ENCODE measurements at regions not wholly inside any gene's neighbourhood (a gene's known extent, or its start where the extent isn't known, plus 50 kb on each side); places are given as distances from the start of the nearest gene placed in this dataset.

- DNase-seq (ENCODE audit: low read depth in 2 of 3, low spot score in 2 of 3) = no peak
These were observed 144.5 kb upstream of the MCHR2 start for GRCh38 chr6:100138346-100139022.

DNA sequence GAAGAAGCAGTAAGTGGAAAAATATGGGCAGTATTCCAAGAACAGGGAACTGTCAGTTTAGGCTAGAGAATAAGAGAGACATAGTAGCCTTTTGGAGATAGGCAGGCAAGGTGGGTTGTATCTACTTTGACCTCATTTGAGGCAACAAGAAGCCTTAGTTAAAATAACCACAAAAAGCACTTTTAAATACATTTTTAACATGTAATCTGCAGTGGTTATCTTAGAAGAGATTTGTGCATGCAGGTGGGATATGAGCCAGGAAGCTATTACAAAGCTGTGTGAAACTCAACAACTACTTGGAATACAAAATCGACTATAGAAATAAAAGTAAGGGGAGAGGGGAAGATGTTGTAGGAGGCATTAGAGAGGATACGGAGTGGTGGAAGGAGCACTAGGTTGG lies 143.7 kb upstream of the MCHR2 start:
- DNase-seq (ENCODE audit: low read depth in 2 of 3, low spot score in 2 of 3) = no peak

- DNase-seq (ENCODE audit: low read depth in 2 of 3, low spot score in 2 of 3) = no peak
These were observed 142.6 kb upstream of the MCHR2 start for GRCh38 chr6:100136590-100136989.

DNA sequence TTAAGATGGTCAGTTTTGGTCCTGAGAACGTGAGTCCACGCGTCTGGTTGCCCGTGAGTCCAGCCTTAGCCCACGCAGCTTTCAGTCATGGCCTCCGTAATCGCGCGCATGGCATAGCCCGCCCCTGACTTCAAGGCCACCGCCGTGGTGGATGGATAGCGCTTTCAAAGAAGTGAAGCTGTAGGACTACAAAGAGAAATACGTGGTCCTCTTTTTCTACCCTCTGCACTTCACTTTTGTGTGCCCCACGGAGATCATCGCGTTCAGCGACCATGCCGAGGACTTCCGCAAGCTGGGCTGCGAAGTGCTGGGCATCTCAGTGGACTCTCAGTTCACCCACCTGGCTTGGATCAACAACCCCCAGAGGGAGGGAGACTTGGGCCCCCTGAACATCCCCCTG lies 142.0 kb upstream of the MCHR2 start:
- DNase-seq (ENCODE audit: low read depth in 2 of 3, low spot score in 2 of 3) = no peak

DNA sequence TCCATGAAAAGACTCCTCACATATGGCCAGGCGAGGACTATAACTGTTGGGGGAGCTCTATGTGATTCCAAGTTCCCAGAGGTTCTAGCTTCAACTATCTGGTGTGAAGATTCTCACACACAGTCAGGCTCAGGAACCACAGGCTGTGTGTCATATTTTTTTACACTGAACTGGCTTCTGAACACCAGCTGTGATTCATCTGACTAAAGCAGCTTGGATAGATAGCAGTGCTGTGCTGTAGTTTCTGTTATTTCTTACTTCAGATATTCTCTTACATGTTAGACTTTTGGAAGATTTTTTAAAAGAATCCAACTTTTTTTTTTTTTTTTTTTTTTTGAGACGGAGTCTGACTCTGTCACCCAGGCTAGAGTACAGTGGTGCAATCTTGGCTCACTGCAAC lies 140.7 kb upstream of the MCHR2 start:
- no peak for DNase-seq (ENCODE audit: low read depth in 2 of 3, low spot score in 2 of 3)

DNA sequence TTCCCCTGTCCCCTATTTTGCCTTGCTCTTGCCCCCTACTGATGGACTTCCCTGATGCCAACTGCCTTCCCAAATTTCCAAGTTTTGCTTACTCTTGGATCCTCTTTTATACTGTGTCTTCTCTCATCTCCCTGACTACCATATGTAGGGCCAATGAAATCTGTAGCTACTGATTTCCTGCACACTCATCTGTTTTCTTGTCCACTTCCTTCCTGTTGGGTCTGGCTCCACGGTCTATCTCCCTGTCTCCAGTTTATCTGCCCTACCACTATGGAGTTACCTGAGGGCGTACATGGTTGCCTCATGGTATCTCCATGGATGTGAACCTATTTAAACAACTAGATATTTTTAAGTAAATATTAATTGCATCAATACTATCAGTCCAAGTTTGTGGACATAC lies 140.3 kb upstream of the MCHR2 start:
- no peak for DNase-seq (ENCODE audit: low read depth in 2 of 3, low spot score in 2 of 3)

GRCh38 chr6:100132005-100132404 lies 138.0 kb upstream of the MCHR2 start:
- no peak for DNase-seq (ENCODE audit: low read depth in 2 of 3, low spot score in 2 of 3)

GRCh38 chr6:100130630-100131029 lies 136.6 kb upstream of the MCHR2 start:
- no peak for DNase-seq (ENCODE audit: low read depth in 2 of 3, low spot score in 2 of 3)

DNA sequence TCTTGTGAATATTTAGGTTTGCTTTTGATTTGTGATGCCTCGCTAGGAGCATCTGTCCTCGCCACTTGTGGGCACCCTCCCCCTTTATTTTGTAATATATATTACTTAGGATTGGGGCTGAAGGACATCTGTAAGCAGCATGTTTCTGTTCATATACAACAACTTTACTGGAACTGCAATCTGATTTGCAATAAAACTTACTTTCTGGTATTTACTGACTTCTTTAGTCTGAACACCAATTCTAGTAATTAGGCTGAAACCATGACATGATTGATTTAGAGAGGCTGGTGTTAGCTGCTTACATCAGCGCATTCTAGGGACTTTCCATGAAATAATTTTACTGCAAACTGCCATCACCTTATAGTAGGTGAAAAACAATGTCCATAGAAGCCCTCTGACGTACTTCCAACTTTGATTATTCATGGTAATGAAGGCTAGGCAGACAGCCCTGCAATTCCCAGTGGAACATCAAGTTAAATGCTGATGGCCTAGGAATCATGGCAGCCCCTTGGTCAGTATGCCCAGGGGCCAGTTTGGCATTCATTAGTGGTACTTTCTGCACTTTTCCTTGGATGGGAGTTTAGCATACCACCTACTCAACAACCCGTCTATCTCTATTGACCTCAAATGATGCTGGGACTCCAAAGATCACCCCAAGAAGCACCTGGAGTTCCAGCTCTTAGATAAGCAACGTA lies 132.9 kb upstream of the MCHR2 start:
- DNase-seq (ENCODE audit: low read depth in 2 of 3, low spot score in 2 of 3) = no peak

DNA sequence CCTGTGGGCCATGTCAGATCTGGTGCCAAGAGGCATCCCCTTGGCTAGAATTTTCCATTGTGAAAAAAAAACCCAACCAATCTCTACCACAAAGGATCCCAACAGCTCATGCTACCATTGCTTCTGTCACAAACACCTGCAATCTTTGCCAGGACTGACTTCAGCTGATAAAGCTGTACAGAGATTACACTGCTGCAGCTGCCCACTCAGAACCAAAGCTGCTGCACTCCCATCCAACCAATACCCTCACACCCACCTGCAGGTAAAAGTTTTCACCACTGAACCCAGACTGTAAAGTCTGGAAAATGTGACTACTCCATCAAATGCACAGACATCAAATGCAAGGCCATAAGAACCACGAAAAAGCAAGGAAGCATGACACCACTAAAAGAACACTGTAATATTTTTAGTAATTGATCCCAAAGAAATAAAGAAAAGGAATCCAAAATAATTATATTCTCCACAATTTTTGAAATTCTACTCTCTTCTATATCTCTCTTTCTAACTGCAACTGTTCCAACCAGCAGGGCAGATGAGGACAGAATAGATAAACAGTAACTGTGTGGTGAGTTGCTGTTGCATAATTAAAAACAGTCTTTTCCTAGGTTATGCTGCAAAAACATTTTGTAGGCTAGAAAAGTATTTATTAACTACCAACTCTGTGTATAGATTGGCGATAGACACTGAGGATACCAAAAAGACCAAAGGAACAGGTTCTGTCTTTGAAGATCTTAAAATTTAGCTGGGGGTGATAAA lies 128.0 kb upstream of the MCHR2 start:
- DNase-seq (ENCODE audit: low read depth in 2 of 3, low spot score in 2 of 3) = no peak

DNA sequence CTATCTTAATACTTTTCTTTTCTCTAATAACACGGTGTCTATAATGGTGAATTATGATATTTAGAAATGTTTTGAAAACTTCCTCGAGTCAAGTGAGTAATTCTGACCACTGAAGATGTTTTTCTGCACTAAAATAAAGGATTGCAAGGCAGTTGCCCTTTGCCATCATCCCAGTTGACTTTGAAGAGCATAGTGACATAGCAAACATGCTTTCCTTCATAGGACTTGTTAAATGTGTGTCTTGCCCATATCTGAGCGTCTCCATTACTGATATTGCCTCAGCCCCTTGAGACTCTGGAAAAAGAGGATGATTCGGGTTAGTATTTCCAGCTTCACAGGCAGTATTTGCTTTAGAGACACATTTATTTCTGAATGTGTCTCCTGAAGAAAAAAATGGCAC lies 125.2 kb upstream of the MCHR2 start:
- no peak for DNase-seq (ENCODE audit: low read depth in 2 of 3, low spot score in 2 of 3)

GRCh38 chr6:100118301-100118700 lies 124.3 kb upstream of the MCHR2 start:
- no peak for DNase-seq (ENCODE audit: low read depth in 2 of 3, low spot score in 2 of 3)

GRCh38 chr6:100117680-100118079 lies 123.7 kb upstream of the MCHR2 start:
- DNase-seq (ENCODE audit: low read depth in 2 of 3, low spot score in 2 of 3) = no peak

DNA sequence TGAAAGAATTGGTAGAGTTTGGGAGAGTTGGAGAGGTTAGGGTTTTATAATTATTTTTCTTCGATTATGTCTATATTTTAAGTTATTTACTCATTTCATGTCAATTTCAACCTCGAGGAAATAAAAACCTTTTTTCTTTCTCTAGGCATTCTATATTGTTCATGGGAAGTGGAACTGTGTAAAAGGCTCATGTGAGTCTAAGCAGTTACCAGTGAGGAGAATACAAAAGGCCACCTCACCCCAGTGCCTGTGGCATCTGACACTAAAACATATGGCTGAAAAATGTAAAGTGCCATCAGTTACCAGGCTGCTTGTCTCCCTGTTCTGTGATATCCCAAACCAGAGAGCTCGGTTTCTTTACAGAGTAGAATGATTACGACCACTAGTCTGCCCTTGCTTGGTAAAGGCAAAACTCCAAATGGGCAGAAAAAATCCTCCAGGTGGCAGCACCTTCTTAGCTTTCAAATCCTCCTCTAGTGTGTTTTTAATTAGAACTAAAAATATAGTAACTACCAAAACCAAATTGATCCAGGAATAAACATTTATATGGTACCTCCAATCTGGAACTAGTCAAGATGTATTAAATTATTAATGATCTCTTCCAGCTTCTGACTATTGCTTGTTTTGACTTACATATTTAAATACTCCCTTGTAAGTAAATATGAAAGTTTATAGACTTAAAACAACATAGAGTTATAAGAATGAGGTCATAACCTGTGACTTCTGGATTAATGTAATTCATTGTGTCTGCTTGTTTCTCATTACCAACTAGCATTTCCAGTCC lies 122.6 kb upstream of the MCHR2 start:
- DNase-seq (ENCODE audit: low read depth in 2 of 3, low spot score in 2 of 3) = no peak

GRCh38 chr6:100115407-100116101 lies 121.5 kb upstream of the MCHR2 start:
- DNase-seq (ENCODE audit: low read depth in 2 of 3, low spot score in 2 of 3) = no peak

DNA sequence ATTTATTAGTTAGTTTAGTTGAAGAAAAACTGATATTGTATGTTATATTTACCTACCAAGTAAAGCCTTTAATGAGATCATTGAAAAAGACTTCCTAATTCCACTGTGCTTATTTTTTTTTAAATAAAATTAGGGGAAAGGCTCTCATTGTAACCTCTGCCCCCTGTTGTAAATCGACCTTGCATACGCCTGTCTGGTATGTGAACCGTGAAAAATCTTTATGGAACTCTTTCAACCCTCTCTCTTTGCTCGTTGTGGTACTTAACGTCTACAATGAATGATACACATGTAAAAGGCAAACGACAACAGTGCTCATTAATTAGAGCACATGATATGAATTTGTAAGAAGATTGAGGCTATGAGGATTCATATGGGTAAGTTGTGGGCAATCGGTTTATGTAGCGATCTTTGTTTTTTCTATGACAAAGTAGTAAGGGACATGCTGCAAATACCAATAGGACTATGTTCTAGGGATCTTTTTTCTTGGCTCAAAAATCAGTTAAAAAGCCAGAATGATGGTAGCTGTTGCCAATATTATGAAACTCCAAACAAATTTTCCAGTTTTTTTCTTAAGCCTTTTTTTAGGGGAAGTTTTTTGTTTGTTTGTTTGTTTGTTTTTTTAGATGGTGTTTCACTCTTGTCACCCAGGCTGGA lies 119.0 kb upstream of the MCHR2 start:
- DNase-seq (ENCODE audit: low read depth in 2 of 3, low spot score in 2 of 3) = no peak

DNA sequence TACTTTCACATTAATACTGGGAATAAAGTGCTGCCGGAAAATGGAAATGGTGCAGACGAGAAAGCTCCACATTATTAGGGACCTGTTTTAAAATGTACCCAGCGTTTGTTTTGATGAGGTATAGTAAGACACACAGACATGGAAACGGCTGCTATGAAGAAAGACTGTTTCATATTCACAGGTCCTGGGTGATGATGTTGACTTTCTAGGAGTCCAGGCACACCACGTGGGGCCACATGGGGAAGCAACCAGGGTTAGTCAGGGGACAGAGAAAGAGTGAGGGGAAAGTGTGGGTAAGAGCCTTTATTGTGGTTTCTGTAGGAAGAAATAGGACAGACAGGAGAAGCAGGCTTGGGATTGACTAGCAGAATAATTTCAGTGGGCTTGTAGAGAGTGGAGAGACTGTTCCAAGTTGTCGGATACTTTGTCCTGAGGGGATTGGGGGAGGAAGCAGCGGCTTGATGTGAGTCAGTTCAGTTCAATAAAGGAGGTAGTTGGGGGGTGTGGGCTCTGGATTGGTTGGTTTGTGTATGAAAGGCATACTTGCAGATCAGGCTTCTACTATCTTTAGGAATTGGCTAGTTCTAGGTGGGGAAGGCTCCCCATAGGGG lies 112.0 kb upstream of the MCHR2 start:
- no peak for DNase-seq (ENCODE audit: low read depth in 2 of 3, low spot score in 2 of 3)

DNA sequence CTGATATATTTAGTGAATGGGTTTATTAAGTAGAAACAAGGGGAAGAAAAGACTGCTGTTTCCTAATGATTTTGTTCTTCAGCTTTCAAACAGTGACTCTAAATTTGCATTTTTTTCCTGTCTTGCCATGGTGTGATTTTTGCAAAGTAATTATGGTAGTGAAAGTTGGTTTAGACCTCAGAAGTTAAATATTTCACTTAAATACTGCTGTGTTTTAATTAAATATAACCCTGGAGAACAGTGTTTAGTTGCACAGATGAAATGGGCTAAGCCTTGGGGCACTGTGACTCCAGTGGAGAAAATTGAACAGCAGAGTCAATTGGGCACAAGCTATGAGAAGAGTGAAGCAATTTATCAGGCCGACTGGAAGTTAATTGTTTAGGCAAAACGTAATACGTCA lies 111.1 kb upstream of the MCHR2 start:
- no peak for DNase-seq (ENCODE audit: low read depth in 2 of 3, low spot score in 2 of 3)

DNA sequence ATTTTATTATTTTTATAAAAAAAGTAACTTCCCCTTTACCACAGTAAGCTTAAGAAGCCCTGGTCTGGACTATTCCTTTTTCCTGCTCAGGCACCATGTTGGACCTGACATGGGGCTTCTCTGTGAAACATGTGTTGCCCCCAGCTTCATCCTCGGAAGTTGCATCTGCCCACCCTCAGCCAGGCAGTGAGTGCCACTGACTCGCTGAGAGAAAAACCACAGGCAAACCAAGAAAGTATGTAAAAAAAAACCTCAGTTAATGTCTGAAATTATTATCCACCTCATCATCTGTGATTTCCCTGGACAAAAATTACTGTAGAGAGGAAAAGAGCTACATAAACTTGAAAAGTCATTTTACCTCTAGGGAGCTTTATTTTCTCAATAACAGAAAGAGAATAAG lies 109.9 kb upstream of the MCHR2 start:
- DNase-seq (ENCODE audit: low read depth in 2 of 3, low spot score in 2 of 3) = no peak

GRCh38 chr6:100103194-100103593 lies 109.2 kb upstream of the MCHR2 start:
- no peak for DNase-seq (ENCODE audit: low read depth in 2 of 3, low spot score in 2 of 3)
